KBM-7 (cell line): ENCODE measurements at regions not wholly inside any gene's neighbourhood (a gene's known extent, or its start where the extent isn't known, plus 50 kb on each side); places are given as distances from the start of the nearest gene placed in this dataset.
"Not testable (repeated sequence)": the region's sequence is repeated elsewhere in the genome, so short reads cannot be mapped to it uniquely, and the experiment has no call there.

Experiments
- DNase-seq: peaks from one replicate; pipeline ENCODE4 v3.0.0-alpha.2; 2015
- in situ Hi-C: fragments of 300-500 bp; cut with MboI; formaldehyde crosslinking; loops from 2 replicates; pipeline ENCODE4 v1.14.3; 2020; ENCODE audit warnings: low sequenced_read_pairs, low pct_unique_long_range_greater_than_20kb, mixed read lengths

GRCh38 chr15:24733659-24734058, 58.1 kb downstream of the NPAP1 start:
- DNase-seq, result no peak
- in situ Hi-C loops, result no loop called here

DNA sequence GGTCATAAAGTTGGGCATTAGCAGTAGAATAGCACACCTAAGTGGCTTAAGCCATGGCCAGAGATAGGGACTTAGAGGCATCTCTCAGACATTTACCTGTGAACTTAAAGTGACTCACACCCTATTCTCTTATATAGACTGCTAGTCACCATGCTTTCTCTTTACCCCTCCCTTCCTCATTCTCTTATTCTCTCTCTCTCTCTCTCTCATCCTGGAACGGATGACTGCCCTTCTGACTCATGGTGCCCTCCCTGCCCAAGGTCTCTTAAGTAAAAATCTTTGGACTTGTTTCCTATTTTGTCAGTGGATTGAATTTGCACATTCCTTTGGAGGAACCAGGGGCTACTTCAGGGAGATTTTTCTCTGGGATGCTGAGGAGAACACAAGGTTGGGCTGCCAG, 58.8 kb downstream of the NPAP1 start:
- DNase-seq, result no peak
- in situ Hi-C loops, result no loop called here

GRCh38 chr15:24745290-24745689, 69.7 kb downstream of the NPAP1 start:
- DNase-seq, result no peak
- in situ Hi-C loops, result no loop called here

DNA sequence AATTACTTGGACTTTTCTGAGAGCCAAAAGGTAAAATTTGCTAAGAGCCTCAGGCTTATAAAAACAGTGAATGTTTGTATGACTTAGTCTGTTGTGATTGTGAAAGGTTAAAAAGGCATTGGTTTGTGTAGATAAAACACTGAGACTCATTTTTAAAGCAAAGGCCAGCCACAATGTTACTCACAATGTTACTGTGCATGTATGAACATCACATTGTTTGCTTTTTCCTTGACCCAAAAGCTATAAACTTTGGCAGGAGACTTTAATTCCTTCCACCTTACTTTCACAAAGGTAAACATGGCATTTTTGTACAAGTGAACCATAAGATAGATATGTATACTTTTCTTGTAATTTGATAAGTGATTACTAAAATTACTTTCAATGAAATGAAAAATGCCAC, 70.5 kb downstream of the NPAP1 start:
- no peak for DNase-seq
- in situ Hi-C loops, result no loop called here

- in situ Hi-C loops, result no loop called here
- no peak for DNase-seq
These were observed 71.8 kb downstream of the NPAP1 start for GRCh38 chr15:24747376-24747775.

- in situ Hi-C loops, result no loop called here
- no peak for DNase-seq
These were observed 73.4 kb downstream of the NPAP1 start for GRCh38 chr15:24748812-24749439.

- in situ Hi-C loops, result no loop called here
- no peak for DNase-seq
These were observed 76.8 kb downstream of the NPAP1 start for GRCh38 chr15:24752354-24752753.

DNA sequence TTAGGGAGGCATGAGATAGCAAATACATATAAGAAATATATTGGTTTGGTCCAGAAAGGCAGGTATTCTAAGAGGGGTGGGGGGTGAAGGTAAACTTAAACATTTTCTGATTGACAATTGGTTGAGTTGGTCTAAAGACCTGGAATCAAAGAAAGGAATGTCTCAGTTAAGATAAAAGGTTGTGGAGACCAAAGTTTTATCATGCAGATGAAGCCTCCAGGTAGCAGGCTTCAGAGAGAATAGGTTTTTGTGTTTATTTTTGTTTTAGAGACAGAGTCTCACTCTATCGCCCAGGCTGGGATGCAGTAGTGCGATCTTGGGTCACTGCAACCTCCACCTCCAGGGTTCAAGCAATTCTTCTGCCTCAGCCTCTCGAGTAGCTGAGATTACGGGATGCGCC, 80.5 kb downstream of the NPAP1 start:
- no peak for DNase-seq
- in situ Hi-C loops, result no loop called here

DNA sequence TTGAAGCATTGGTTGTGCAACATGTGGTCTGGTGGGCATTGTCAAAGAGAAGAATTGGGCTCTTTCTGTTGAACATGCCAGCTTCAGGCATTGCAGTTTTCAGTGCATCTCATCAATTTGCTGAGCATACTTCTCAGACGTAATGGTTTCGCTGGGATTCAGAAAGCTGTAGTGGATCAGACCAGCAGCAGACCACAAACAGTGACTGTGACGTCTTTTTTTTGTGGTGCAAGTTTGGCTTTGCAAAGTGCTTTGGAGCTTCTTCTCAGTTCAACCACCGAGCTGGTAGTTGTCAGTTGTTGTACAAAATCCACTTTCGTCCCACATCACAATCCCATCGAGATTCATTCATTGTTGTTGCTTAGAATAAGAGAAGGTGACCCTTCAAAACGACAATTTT, 84.5 kb downstream of the NPAP1 start:
- in situ Hi-C loops, result no loop called here

DNA sequence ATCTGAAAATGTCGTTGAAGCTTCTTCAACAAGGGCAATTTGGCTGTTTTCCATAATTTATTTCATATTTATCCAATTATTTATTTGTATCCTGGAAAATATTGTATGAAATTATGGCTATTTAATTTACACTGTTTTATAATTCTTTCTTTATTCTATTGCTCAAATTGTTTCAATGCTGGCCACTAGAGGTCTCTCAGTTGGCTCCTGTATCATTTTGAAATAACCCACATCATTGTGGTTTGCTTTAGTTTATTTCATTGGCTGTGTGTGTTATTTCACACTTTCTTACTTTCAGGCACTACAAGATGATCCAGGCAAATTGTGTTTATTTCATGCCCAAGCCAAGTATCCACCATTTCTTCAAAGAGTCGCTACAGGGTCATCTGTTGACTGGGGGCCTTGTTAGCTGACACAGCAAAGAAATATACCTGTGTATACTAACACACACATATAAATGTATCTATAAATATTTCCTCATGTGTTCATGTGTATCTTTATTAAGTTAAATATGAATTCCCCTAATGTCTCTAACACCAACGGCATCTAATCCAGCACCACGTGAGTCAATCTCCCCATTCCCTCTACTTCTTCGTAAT, 86.2 kb downstream of the NPAP1 start:
- in situ Hi-C loops, result no loop called here
- DNase-seq, result peak; percentile 15

More for the DNA sequence above, 84.5 kb downstream of the NPAP1 start:
- no peak for DNase-seq

- no peak for DNase-seq
- in situ Hi-C loops, result no loop called here
These were observed 88.3 kb downstream of the NPAP1 start for GRCh38 chr15:24763891-24764290.

- in situ Hi-C loops, result no loop called here
- no peak for DNase-seq
These were observed 89.0 kb downstream of the NPAP1 start for GRCh38 chr15:24764375-24765171.

GRCh38 chr15:24766511-24767133, 91.0 kb downstream of the NPAP1 start:
- in situ Hi-C loops, result no loop called here
- no peak for DNase-seq

DNA sequence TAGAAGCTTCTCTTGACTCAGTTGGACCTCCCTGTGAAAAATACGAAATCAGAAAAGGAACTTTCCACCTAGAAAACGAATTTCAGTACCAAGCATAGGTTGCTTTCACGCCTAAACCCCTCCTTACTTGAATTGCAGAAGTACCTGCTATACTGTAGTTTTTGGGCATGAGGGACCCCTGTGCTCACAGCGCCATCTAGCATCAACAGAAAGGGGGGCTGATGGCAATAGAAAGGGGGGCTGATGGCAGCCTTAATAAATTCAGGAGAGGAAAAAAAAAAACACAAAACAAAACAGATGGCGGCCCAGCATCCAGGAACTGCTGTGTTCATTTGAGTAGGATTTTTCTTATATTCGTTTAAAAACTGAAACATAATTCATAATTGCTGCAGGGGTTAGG, 96.7 kb downstream of the NPAP1 start:
- in situ Hi-C loops, result no loop called here
- no peak for DNase-seq

- in situ Hi-C loops, result no loop called here
- no peak for DNase-seq
These were observed 97.3 kb downstream of the NPAP1 start for GRCh38 chr15:24772686-24773373.

DNA sequence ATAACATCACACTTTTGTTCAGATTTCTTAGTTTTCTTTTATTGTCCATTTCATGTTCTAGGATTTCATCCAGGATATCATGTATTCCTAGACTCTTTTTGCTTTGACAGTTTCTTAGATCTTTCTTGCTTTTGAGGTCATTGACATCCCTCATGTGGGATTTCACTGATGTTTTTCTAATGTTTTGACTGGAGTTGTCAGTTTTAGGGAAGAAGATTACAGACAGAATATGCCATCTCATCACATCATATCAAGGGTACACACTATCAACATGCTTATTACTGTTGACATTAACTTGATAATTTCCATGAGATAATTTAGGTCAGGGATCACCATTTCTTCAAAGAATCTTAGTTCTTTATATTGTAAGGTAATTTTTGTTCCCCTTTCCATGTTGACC, 101.7 kb downstream of the NPAP1 start:
- no peak for DNase-seq
- in situ Hi-C loops, result no loop called here

DNA sequence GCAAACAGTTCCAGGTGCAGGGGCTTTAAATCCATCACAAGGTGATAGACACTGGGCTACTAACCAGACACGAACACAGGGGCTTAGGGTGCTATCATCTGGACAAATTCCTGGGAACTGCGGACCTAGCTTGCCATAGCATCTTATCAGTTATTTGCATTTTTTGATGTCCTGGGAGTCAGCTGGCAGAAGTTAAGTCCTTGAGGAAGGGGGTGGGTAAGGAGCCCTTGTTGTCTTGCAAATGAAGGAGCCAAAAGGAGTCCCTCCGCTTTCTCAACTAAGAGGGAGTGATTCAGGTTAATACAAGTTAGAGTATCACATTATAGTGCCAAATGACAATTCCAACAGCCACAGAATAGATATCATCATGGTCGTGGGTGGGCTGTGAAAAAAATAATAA, 108.9 kb downstream of the NPAP1 start:
- in situ Hi-C loops, result no loop called here
- DNase-seq, result no peak

DNA sequence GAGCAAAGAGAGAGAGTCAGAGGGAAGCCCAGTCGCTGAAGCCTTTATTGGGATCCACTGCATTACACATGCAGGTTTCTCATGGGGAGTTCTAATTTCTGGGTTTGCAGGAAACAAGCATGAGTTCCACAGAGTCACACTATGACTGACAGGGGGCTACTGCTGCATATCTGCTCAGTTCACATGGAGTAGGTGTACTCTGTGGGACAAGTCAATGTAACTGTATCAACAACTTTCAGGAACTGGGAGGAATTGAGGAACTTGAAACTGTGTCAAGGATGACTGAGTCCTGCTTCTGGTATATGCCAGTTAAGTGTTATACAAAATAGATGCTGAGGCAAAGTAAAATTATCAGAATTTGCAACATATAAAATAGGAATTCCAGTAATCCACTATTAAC, 110.8 kb downstream of the NPAP1 start:
- DNase-seq, result no peak
- in situ Hi-C loops, result no loop called here

GRCh38 chr15:24802624-24803023, 127.0 kb downstream of the NPAP1 start:
- DNase-seq, in situ Hi-C loops: not testable (repeated sequence)

DNA sequence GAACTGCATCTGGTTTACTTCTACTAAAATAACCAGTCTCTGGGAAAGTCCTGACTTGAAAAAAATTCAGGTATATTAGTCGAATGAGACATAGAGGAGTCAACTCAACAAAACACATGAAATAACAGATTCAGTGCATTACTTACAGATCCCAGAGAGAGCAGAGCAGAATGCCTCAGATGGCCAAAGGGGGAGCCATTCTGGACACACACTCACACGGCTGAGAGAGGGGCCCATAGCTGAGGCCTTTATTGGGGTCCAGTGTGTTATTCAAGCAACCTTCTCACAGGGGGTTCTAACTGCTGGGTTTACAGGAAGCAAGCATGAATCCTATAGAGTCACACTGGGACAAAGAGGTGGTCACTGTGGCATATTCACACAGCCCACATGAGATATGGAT, 135.1 kb upstream of the SNRPN start:
- no peak for DNase-seq
- in situ Hi-C loops, result no loop called here
